ENCODE measurements at regions not wholly inside any gene's neighbourhood (a gene's known extent, or its start where the extent isn't known, plus 50 kb on each side); places are given as distances from the start of the nearest gene placed in this dataset.

DNA sequence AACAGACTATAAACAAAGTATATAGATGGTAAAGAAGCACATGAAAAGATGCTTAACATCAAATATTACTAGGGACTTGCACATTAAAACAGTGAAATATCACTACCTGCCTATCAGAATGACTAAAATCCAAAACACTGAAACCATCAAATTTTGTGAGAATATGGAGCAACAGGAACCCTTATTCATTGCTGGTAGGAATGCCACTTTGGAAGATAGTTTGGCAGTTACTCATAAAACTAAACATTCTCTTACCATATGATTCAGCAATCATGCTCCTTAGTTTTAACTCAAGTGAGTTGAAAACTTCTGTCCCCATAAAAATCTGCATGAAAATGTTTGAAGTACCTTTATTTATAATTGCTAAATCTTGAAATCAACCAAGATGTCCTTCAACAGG is 297.6 kb downstream of the DAD1 start:
- TF ChIP-seq CEBPB (IDR thresholded peaks at IDR 0.05; ENCODE audit: low read depth, low read length) (peak; percentile 58), NFE2L2 (IDR thresholded peaks at IDR 0.05; ENCODE audit: low read depth, low read length) (0 out of 2 replicates have a peak, but pooled peaks have one; percentile 14)
- TF ChIP-seq, protein P1, sequence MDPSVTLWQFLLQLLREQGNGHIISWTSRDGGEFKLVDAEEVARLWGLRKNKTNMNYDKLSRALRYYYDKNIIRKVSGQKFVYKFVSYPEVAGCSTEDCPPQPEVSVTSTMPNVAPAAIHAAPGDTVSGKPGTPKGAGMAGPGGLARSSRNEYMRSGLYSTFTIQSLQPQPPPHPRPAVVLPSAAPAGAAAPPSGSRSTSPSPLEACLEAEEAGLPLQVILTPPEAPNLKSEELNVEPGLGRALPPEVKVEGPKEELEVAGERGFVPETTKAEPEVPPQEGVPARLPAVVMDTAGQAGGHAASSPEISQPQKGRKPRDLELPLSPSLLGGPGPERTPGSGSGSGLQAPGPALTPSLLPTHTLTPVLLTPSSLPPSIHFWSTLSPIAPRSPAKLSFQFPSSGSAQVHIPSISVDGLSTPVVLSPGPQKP (IDR thresholded peaks at IDR 0.05; ENCODE audit: borderline replicate concordance, low read depth, low read length) = no peak
- peak; percentile 66 for DNase-seq
- no peak for ATAC-seq (ENCODE audit: low read depth)

More for the DNA sequence above, 297.6 kb downstream of the DAD1 start:
- Histone ChIP-seq H3K9me3 (ENCODE audit: control insufficient read depth, insufficient read depth, low read length) (no peaks in the 10 kb centered on the region; the same call in 1 of the 2 replicates), H2BK20ac (ENCODE audit: low read depth, low read length) (peak overlapping the region; percentile 18; the same call in 1 of the 2 replicates), H3K14ac (replicated peaks; ENCODE audit: low read depth, low read length) (no peak overlapping the region), H3K4me1 (ENCODE audit: control insufficient read depth, insufficient read depth, low read length) (peaks cover 7% of the 10 kb centered on the region), H2AK9ac (replicated peaks; ENCODE audit: low read depth, low read length, poor library complexity) (no peak overlapping the region), H4K8ac (ENCODE audit: low read depth in 2 of 2, low read length in 2 of 2) (peak overlapping the region in 1 of 2 experiments; percentile 37; a peak in 1 of 4 replicates), H3K18ac (ENCODE audit: low read depth, low read length) (no peak overlapping the region), H3K23ac (ENCODE audit: low read depth, low read length) (no peak overlapping the region), H2BK5ac (ENCODE audit: low read depth, low read length, poor library complexity, severe bottlenecking) (peak overlapping the region; percentile 73), H3K27ac (ENCODE audit: insufficient read depth, low read length) (no peak overlapping the region), H3K9ac (ENCODE audit: low read depth, low read length) (no peak overlapping the region), H3K9me1 (ENCODE audit: insufficient read depth, low read length) (no peaks in the 10 kb centered on the region), H4K91ac (ENCODE audit: insufficient read depth, low read depth, low read length) (0 out of 2 replicates have a peak overlapping the region, but pooled peaks have one; percentile 27), H3K4me3 (ENCODE audit: insufficient read depth, low read depth, low read length) (no peak overlapping the region), H3K79me1 (ENCODE audit: low read depth in 1 of 2, low read length in 2 of 2) (no peaks in the 10 kb centered on the region), H3K56ac (ENCODE audit: extremely low read depth, insufficient read depth, low read length) (no peak overlapping the region), H2AK5ac (ENCODE audit: low read depth, low read length) (no peak overlapping the region), H3K4ac (ENCODE audit: low read depth, low read length) (0 out of 2 replicates have a peak overlapping the region, but pooled peaks have one; percentile 13), H3K4me2 (ENCODE audit: low read depth, low read length) (no peak overlapping the region), H4K5ac (ENCODE audit: low read depth, low read length) (no peak overlapping the region), H3K36me3 (ENCODE audit: control insufficient read depth, insufficient read depth, low read length) (no peaks in the 10 kb centered on the region), H2BK15ac (ENCODE audit: low read depth, low read length) (no peak overlapping the region), H2BK120ac (ENCODE audit: low read depth, low read length) (peak overlapping the region; percentile 61; the same call in 1 of the 2 replicates), H2AFZ (replicated peaks; ENCODE audit: low read length, poor library complexity) (no peak overlapping the region), H3K27me3 (ENCODE audit: control insufficient read depth, insufficient read depth, low read length) (no peaks in the 10 kb centered on the region), H4K20me1 (ENCODE audit: insufficient read depth, low read length) (no peaks in the 10 kb centered on the region)
- ChIA-PET CTCF (no interaction called here), POLR2A (ENCODE audit: unreplicated experiment) (no interaction called here)
- intact Hi-C loops (cut with micrococcal nuclease) (no loop called here), in situ Hi-C loops (cut with MboI; ENCODE audit: low sequenced_read_pairs) (no loop called here), dilution Hi-C loops (cut with HindIII; ENCODE audit: low sequenced_read_pairs, unreplicated experiment) (no loop called here)
- no TSS peak for BruUV-seq (replicated peaks)

All from IMR-90 (cell line).